Uterus (tissue), 2 donors: ENCODE measurements at regions not wholly inside any gene's neighbourhood (a gene's known extent, or its start where the extent isn't known, plus 50 kb on each side); places are given as distances from the start of the nearest gene placed in this dataset.

ENCODE experiments used
- CTCF ChIP-seq, 4 experiments: fragments of 200-600 bp in 2 of 4; fragments of 450-650 bp in 2 of 4; sonication (generic) in 2 of 4; IDR thresholded peaks; one replicate each; pipeline ENCODE4 v1.5.1; 2016 to 2019; ENCODE audit warnings: antibody characterized with exemption in 4 of 4, mild to moderate bottlenecking in 2 of 4, moderate library complexity in 1 of 4
- POLR2A ChIP-seq, 2 donors: fragments of 450-650 bp; IDR thresholded peaks; one replicate each; pipeline ENCODE4 v1.6.1; 2016; ENCODE audit warnings: antibody characterized with exemption in 2 of 2, mild to moderate bottlenecking in 1 of 2, moderate library complexity in 1 of 2

GRCh38 chr11:10633261-10633660, 60.3 kb downstream of the IRAG1 start:
- TF ChIP-seq CTCF (IDR thresholded peaks at IDR 0.05) (no peak), POLR2A (IDR thresholded peaks at IDR 0.05) (no peak)
